ENCODE measurements at regions not wholly inside any gene's neighbourhood (a gene's known extent, or its start where the extent isn't known, plus 50 kb on each side); places are given as distances from the start of the nearest gene placed in this dataset.

- no peak for TF ChIP-seq CTCF (IDR thresholded peaks at IDR 0.05)
- no peak for TF ChIP-seq REST (IDR thresholded peaks at IDR 0.05; ENCODE audit: insufficient read depth in 1 of 2, low read depth in 2 of 2, low read length in 1 of 2)
Measured at GRCh38 chr18:22005191-22005841, 164.1 kb upstream of the GATA6 start.

Data from Panc1 (cell line).